ENCODE measurements at regions not wholly inside any gene's neighbourhood (a gene's known extent, or its start where the extent isn't known, plus 50 kb on each side); places are given as distances from the start of the nearest gene placed in this dataset.

DNA sequence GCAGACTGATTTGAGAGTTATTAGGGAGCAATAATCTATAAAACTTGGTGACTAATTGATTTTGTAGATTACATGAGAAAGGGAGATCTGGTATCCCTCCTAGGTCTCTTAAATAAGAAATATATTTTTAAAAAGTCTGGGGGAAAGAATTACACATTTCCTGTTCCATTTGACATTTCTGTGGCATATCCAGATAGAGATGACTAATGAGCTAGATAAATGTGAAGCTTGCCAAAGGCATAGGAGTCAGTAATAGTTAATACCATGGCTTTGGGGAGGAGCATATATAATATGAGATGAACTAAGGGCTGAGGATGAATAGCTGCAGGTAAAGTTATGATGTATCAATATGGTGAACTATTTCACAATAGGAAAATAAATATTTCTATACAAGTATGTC is 663.7 kb downstream of the PTPRC start:
- no peaks in the 10 kb centered on the region for H3K9me3 Mint-ChIP-seq
- no peaks in the 10 kb centered on the region for H3K36me3 Mint-ChIP-seq
- H3K4me1 Mint-ChIP-seq: no peaks in the 10 kb centered on the region
- peaks cover 2% of the 10 kb centered on the region for H3K27me3 Mint-ChIP-seq
- no peak overlapping the region for H3K27ac Mint-ChIP-seq
- H3K4me3 Mint-ChIP-seq: no peak overlapping the region

DNA sequence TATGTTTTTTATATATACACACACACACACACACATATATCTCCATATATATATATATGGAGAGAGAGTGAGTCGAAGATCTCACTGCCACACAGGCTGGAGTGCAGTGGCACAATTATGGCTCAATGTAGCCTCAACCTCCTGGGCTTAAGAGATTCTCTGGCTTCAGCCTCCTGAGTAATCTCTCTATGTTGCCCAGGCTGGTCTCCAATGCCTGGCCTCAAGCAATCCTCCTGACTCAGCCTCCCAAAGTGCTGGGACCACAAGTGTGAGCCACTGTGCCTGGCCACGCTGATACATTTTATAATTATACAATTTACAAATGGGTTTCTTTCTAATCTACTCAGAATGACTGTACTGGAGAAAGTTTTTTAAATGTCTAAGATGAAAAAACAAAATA is 664.2 kb downstream of the PTPRC start:
- Mint-ChIP-seq H3K9me3 (no peaks in the 10 kb centered on the region), H3K27ac (no peak overlapping the region), H3K4me3 (no peak overlapping the region), H3K27me3 (peaks cover 2% of the 10 kb centered on the region), H3K4me1 (peaks cover 0 to under 1% (median 0%) of the 10 kb centered on the region in 3 donors), H3K36me3 (no peaks in the 10 kb centered on the region)

DNA sequence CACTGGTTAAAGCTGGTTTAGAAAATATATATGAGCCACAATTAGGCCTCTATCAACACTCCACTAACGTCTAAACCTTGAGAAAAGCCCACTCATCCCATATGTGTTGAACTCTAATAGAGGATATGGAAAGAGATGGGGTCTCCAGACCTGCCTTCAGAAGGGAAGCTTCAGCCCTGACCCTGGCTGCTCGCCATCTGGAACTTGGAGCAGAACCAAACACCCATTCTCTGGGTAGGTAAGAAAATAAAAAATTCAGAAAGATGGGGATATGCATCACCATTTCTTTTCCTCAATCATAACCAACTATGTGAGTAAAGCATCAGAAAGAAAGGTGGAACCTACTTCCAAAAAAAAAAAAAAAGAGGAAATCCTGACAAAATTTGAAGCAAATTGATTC is 666.2 kb downstream of the PTPRC start:
- Mint-ChIP-seq H3K4me3 (no peak overlapping the region), H3K36me3 (no peaks in the 10 kb centered on the region), H3K4me1 (peaks cover 0 to 3% (median 2%) of the 10 kb centered on the region in 3 donors), H3K27ac (no peak overlapping the region), H3K9me3 (no peaks in the 10 kb centered on the region), H3K27me3 (peaks cover 2% of the 10 kb centered on the region)

DNA sequence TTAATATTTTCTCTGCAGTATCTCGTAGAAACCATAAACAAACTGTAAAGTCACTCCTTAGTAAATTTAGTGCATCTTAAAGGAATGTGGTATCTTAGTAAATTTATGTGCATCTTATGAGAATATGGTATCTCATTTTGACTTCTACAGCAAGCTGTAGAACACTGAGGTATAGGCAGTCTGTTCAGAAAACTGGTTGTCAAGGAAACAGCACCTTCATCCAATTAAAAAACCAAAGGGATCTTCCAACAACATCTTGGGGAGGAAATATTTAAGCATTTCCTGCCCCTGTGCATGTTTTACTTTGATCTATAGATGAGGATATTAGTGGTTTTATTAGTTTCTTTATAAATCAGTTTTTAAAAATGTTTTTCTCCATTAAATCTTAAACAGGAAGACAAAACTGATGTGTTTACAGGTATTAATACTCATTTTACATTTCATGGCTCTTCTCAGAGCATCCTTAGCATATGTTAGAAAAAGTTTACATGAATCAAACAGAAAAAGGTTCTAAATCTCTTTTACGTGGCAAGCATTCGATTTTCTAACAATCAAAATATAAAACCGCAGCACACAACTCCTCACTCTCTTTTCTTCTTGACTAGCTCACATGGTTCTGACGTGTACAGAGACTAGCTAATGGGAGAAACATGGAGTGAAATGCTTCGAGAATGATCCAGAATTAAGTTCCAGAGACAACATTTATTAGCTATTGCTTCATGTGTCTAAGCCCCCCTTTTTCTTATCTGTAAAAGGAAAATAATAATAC is 668.8 kb downstream of the PTPRC start:
- Mint-ChIP-seq H3K9me3 (no peaks in the 10 kb centered on the region), H3K4me1 (peaks cover 2 to 9% (median 6%) of the 10 kb centered on the region in 3 donors), H3K36me3 (no peaks in the 10 kb centered on the region), H3K4me3 (no peak overlapping the region), H3K27me3 (peaks cover 2% of the 10 kb centered on the region), H3K27ac (no peak overlapping the region)

DNA sequence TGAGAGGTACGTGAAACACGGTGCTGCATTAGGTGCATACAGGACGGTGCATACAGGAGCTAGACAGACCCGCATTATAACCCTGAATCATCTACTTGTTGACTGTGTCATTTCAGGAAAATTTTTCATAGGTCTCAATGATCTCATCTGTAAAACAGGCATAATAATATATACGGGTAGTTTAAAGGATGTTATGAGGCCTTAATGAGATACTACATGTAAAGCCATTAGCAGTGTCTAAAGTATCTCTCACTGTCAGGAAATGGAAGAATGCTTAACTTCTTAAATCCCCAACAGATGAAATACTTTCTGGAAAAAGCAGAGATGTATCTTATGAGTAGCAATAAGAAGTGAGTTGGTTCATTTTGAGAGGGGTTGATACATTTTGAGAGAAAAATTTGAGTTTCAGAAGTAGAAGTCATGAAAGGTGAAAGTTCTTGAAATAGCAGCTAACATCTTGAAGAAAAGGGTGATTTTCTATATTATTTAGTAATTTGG is 669.6 kb downstream of the PTPRC start:
- Mint-ChIP-seq H3K36me3 (no peaks in the 10 kb centered on the region), H3K4me3 (no peak overlapping the region), H3K9me3 (no peaks in the 10 kb centered on the region), H3K27ac (no peak overlapping the region), H3K4me1 (peaks cover 2 to 13% (median 10%) of the 10 kb centered on the region in 3 donors), H3K27me3 (peaks cover 2% of the 10 kb centered on the region)

DNA sequence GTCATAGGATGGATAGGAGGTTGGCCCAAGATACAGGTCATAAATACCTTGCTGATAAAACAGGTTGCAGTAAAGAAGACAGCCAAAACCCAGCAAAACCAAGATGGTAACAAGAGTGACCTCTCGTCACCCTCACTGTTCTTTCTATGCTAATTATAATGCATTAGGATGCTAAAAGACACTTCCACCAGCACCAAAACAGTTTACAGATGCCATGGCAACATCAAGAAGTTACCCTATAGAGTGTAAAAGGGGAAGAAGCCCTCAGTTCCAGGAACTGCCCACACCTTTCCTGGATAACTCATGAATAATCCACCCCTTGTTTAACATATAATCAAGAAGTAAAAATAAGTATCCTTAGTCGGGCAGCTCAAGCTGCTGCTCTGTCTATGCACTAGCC is 671.9 kb downstream of the PTPRC start:
- Mint-ChIP-seq H3K4me1 (peaks cover 2 to 19% (median 10%) of the 10 kb centered on the region in 3 donors), H3K4me3 (no peak overlapping the region), H3K36me3 (no peaks in the 10 kb centered on the region), H3K27ac (no peak overlapping the region), H3K27me3 (no peaks in the 10 kb centered on the region), H3K9me3 (no peaks in the 10 kb centered on the region)

DNA sequence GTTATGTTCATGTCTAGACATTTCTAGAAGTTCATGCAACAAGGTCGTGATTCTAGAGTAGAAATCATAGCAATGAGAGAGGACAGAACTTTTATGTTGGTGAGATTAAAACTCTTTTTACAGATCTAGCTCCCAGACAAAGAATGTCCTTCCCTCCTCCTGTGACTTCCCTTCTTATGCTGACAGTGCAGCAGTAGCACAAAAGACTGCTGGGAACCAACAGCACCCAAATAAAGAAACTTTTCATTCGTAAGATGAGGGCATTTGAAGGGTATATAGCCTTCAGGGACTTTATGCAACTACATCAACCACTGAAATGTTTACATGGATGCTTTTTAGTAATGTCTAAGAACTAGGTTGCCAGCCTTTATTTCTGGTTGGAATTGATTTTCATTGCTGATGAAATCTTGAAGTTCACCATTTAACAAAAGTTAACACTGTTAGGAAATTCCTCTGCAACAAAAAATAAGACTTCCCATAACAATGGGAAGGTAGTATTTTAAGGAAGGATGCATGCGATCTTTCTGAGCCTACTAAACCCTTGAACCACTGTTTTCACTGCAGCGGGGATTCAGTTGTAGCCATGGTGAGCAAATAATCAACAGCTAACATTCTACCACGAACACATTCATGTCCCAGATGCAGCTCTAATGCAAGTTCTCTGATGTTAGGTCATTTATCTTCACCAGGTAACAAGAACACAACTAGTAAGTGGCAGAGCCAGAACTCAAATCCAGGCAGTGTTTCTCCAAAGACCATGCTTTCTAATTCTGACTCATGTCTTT is 672.8 kb downstream of the PTPRC start:
- H3K4me1 Mint-ChIP-seq: peaks cover 2 to 19% (median 10%) of the 10 kb centered on the region in 3 donors
- no peak overlapping the region for H3K27ac Mint-ChIP-seq
- H3K36me3 Mint-ChIP-seq: no peaks in the 10 kb centered on the region
- H3K4me3 Mint-ChIP-seq: peak overlapping the region in 1 of 4 donors; percentile 44
- H3K9me3 Mint-ChIP-seq: no peaks in the 10 kb centered on the region
- H3K27me3 Mint-ChIP-seq: no peaks in the 10 kb centered on the region

DNA sequence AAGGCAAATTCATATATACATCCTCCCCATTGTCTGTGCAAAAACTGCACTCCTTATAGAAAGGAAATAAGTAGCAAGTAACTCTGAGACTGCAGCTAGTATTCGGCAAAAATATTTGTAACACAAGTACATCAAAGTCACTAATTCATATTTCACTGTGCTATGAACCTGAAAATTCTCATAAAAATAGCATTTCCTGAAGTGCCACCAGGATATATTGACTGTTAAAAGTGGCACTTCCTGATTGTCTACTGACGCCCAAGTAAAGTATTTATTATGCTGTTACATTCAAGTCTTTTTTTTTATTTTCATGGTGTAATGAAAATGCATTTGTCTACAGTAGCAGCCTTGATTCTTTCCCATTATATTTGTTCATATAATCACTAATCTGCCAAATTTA is 673.8 kb downstream of the PTPRC start:
- H3K27ac Mint-ChIP-seq: no peak overlapping the region
- no peaks in the 10 kb centered on the region for H3K27me3 Mint-ChIP-seq
- no peaks in the 10 kb centered on the region for H3K9me3 Mint-ChIP-seq
- peak overlapping the region in 1 of 4 donors; percentile 33 for H3K4me3 Mint-ChIP-seq
- peaks cover 2 to 19% (median 10%) of the 10 kb centered on the region in 3 donors for H3K4me1 Mint-ChIP-seq
- H3K36me3 Mint-ChIP-seq: no peaks in the 10 kb centered on the region

DNA sequence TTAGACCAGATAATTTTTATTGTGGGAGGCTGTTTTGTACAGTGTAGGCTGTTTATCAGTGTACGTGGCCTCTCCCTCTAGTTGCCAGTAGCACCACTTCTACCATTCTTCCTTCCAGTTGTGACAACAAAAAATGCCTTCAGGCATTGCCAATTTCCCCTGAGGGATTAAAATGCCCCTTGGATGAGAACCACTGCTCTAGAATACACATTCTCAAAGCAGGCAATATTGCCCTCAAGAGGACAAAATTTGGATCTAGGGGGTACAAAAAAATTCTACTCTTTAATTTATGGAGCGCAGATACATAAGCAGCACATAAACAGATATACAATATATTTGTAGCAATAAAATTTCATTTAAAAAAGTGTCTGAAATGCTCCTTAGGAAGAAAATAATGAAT is 674.6 kb downstream of the PTPRC start:
- no peaks in the 10 kb centered on the region for H3K27me3 Mint-ChIP-seq

DNA sequence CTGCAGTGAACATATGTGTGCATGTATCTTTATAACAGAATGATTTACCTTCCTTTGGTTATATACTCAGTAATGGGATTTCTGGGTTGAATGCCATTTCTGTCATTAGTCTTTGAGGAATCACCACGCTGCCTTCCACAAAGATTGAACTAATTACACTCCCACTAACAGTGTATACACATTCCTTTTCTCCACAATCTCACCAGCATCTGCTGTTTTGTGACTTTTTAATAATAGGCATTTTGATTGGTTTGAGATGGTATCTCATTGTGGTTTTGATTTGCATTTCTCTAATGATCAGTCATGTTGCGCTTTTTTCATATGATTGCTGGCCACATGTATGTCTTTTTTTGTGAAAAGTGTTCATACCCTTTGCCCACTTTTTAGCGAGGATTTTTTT is 680.5 kb downstream of the PTPRC start:
- peaks cover 0 to 2% (median 0%) of the 10 kb centered on the region in 3 donors for H3K9me3 Mint-ChIP-seq
- H3K4me1 Mint-ChIP-seq: peaks cover 0 to 2% (median 2%) of the 10 kb centered on the region in 3 donors
- no peak overlapping the region for H3K4me3 Mint-ChIP-seq
- H3K36me3 Mint-ChIP-seq: peaks cover 3% of the 10 kb centered on the region
- H3K27me3 Mint-ChIP-seq: no peaks in the 10 kb centered on the region
- H3K27ac Mint-ChIP-seq: no peak overlapping the region

More for the DNA sequence above, 674.6 kb downstream of the PTPRC start:
- no peaks in the 10 kb centered on the region for H3K36me3 Mint-ChIP-seq
- H3K4me1 Mint-ChIP-seq: peaks cover 2 to 19% (median 8%) of the 10 kb centered on the region in 3 donors
- no peaks in the 10 kb centered on the region for H3K9me3 Mint-ChIP-seq
- H3K4me3 Mint-ChIP-seq: no peak overlapping the region
- H3K27ac Mint-ChIP-seq: no peak overlapping the region

DNA sequence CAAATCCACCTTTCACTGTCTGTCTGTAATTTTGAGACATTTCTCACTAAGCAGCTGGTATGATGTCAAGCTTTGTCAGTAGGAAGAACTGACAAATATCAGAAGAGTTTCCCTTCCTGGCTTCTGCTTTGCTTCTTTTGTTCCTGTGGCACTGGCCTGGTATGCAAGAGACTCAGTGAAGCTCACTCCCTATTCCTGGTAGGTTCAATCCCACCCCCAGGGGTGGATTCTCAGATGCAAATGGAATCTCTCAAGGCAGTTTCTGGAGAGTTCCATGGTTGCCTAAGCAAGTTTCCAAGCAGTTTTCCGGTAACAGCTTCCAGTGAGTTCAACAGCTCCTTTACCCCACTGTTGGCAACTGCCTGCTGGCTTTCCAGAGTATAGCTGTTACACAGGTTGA is 683.4 kb downstream of the PTPRC start:
- H3K9me3 Mint-ChIP-seq: peaks cover 0 to 6% (median 0%) of the 10 kb centered on the region in 3 donors
- no peak overlapping the region for H3K4me3 Mint-ChIP-seq
- H3K27ac Mint-ChIP-seq: no peak overlapping the region
- H3K36me3 Mint-ChIP-seq: peaks cover 7% of the 10 kb centered on the region
- peaks cover 0 to 6% (median 4%) of the 10 kb centered on the region in 3 donors for H3K4me1 Mint-ChIP-seq
- H3K27me3 Mint-ChIP-seq: no peaks in the 10 kb centered on the region

DNA sequence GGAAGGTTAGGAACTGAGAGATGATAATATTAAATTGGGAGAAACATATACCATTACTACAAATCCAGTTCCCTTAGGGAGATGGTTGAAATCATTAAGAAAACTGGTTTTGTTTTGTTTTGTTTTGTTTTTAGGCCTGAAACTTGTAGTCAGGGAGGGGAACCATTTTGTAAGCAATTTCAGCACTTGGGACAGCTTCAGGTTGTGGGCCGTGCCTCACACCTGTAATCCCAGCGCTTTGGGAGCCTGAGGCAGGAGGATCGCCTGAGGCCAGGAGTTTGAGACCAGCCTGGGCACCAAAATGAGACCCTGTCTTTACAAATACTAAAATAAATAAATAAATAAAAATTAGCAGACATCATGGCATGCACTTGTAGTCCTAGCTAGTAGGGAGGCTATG is 694.3 kb upstream of the NR5A2 start:
- Mint-ChIP-seq H3K4me3 (no peak overlapping the region), H3K9me3 (no peaks in the 10 kb centered on the region), H3K27me3 (no peaks in the 10 kb centered on the region), H3K36me3 (no peaks in the 10 kb centered on the region), H3K4me1 (no peaks in the 10 kb centered on the region), H3K27ac (no peak overlapping the region)

DNA sequence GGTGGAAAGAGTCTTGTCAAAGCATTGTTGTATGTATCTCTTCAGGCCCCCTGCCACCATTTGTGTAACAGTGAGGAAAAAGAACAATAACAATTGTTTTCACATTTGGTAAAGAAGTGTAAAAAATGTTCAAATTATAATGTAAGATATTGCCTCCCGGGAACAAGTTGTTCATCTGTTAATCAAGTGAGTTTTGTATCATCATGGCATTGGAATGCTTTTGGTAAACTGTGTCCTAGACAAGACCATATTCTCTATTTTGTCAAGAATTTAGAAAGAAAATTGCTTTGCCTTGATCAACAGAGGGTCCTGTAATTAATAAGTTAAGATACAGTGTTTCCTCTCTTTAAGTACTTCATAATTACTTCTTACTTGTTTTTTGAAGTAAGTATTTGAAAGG is 692.0 kb upstream of the NR5A2 start:
- Mint-ChIP-seq H3K4me3 (no peak overlapping the region), H3K9me3 (no peaks in the 10 kb centered on the region), H3K27me3 (no peaks in the 10 kb centered on the region), H3K36me3 (no peaks in the 10 kb centered on the region), H3K27ac (no peak overlapping the region), H3K4me1 (no peaks in the 10 kb centered on the region)

DNA sequence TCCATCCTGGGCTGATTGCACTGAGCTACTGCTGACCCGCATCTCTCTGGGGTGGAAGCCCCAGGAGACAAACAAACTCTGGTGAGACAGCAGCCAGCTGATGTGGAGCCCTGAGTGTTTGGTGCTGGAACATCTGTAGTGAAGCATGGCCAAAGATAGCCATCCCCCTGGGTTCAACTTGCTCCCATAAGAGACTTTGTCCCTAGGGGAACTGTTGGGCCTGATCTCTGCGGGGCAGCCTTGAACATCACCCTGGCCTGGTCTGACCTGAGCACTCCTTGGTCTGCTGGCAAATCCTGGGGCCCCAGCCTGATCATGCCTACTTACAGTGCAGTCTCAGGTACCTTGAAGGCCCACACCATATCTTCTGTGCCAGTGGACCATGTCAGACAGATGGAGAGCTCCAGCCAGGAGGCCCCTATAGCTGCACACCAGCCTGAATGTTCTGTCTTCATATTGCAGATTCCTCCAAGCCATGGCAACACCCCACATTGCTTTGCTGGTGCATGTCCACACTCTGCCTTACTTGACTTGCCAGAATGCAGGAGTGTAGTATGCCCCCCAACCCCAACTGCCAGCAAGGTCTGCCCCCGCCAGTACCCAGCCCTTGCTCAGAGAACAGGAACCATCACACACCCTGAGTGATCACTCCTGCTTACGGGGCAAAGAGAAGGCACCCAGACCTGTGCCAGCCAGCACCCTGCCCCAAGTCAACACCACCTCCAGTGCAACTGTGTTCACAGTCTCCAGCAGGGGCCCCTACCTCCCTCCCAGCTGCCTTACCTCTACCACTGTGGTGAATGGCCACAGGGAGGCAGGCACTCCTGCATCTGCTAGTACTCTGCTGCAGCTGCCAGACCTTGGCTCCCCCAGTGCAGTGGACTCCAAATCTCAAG is 690.5 kb upstream of the NR5A2 start:
- Mint-ChIP-seq H3K36me3 (no peaks in the 10 kb centered on the region), H3K4me3 (no peak overlapping the region), H3K4me1 (no peaks in the 10 kb centered on the region), H3K9me3 (peaks cover 0 to 2% (median 0%) of the 10 kb centered on the region in 3 donors), H3K27ac (no peak overlapping the region), H3K27me3 (no peaks in the 10 kb centered on the region)

DNA sequence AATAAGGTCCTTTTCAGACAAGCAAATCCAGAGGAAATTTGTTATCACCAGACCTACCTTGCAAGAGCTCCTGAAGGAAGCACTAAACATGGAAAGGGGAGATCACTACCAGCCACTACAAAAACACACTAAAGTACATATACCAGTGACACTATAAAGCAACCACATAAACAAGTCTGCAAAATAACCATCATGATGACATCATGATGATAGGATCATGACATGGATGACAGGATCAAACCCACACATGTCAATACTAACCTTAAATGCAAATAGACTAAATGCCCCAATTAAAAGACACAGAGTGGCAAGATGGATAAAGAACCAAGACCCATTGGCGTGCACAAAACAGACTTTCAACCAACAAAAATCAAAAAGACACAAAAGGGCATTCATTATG is 688.8 kb upstream of the NR5A2 start:
- no peaks in the 10 kb centered on the region for H3K4me1 Mint-ChIP-seq
- H3K27me3 Mint-ChIP-seq: no peaks in the 10 kb centered on the region
- no peak overlapping the region for H3K27ac Mint-ChIP-seq
- H3K4me3 Mint-ChIP-seq: no peak overlapping the region
- H3K9me3 Mint-ChIP-seq: peaks cover 0 to 5% (median 4%) of the 10 kb centered on the region in 3 donors
- H3K36me3 Mint-ChIP-seq: no peaks in the 10 kb centered on the region

Data from IgD-negative memory B cell (primary cell).